Endothelial cell of umbilical vein (primary cell): ENCODE measurements at regions not wholly inside any gene's neighbourhood (a gene's known extent, or its start where the extent isn't known, plus 50 kb on each side); places are given as distances from the start of the nearest gene placed in this dataset.

Experiments used
- BruUV-seq: library from RNA; stranded (reverse); fragments of 400-500 nt; replicated peaks from 2 replicates; lab custom pipeline; 2021; lab: Mats Ljungman, UMichigan
- CTCF ChIA-PET: fragments of 300-600, 350-600 bp; sonication (Branson Sonifier 250); formaldehyde crosslinking; loops from one replicate; lab custom pipeline; 2021; ENCODE audit warnings: antibody characterized with exemption, inconsistent platforms; lab: Charles Lee
- POLR2A ChIA-PET: fragments of 300-600, 350-600 bp; sonication (Branson Sonifier 250); formaldehyde crosslinking; loops from one replicate; lab custom pipeline; 2021; ENCODE audit warnings: antibody characterized with exemption, inconsistent platforms; lab: Charles Lee
- DNase-seq: peaks from one replicate; pipeline ENCODE4 v3.0.0-alpha.2; 2011; ENCODE audit warnings: low read depth, low spot score
- FAIRE-seq: peaks from 2 replicates; lab custom pipeline; 2011; peaks lifted over from hg19 to GRCh38; lab: Jason Lieb, UNC
- H2AFZ ChIP-seq: 2 replicates; pipeline ENCODE4 v1.6.0; 2012; ENCODE audit warnings: low read depth, low read length, control low read depth, inconsistent platforms
- H3K27ac ChIP-seq: 2 replicates; pipeline ENCODE4 v1.5.1; 2011; ENCODE audit warnings: low read depth, mild to moderate bottlenecking, control low read depth, low read length, moderate library complexity; ENCODE audit not compliant: insufficient read depth
- H3K27me3 ChIP-seq, 2 experiments: 2 replicates each; pipeline versions ENCODE4 v1.6.0 to v1.6.1; 2011; ENCODE audit warnings: low read length in 2 of 2, mixed read lengths in 1 of 2; ENCODE audit not compliant: control insufficient read depth in 2 of 2, insufficient read depth in 2 of 2
- H3K36me3 ChIP-seq, 2 experiments: 2 replicates in 1 of 2; 3 replicates in 1 of 2; pipeline ENCODE4 v1.5.1; 2011; ENCODE audit warnings: low read length in 2 of 2, mild to moderate bottlenecking in 1 of 2, moderate library complexity in 1 of 2; ENCODE audit not compliant: control insufficient read depth in 2 of 2, insufficient read depth in 2 of 2; ENCODE audit errors: extremely low read depth in 1 of 2
- H3K4me1 ChIP-seq: 3 replicates; pipeline ENCODE4 v1.5.1; 2011; ENCODE audit warnings: mild to moderate bottlenecking, low read length; ENCODE audit not compliant: control insufficient read depth, insufficient read depth; ENCODE audit errors: extremely low read depth
- H3K4me2 ChIP-seq: 2 replicates; pipeline ENCODE4 v1.6.1; 2011; ENCODE audit warnings: low read length, control low read depth, mixed read lengths; ENCODE audit not compliant: insufficient read depth
- H3K4me3 ChIP-seq, 3 experiments: fragments of 200-600 bp in 1 of 3; sonication (generic), shearing (Covaris generic) in 1 of 3; replicated peaks in 1 of 3; 2 replicates each; pipeline ENCODE4 v1.5.1; 2011 to 2016; ENCODE audit warnings: control low read depth in 3 of 3, low read length in 3 of 3, mild to moderate bottlenecking in 2 of 3, inconsistent platforms in 1 of 3, low read depth in 1 of 3, moderate library complexity in 1 of 3; ENCODE audit not compliant: insufficient read depth in 1 of 3
- H3K79me2 ChIP-seq: 2 replicates; pipeline ENCODE4 v1.6.0; 2012; ENCODE audit warnings: low read length, inconsistent platforms; ENCODE audit not compliant: control insufficient read depth, insufficient read depth
- H3K9ac ChIP-seq: replicated peaks from 2 replicates; pipeline ENCODE3; 2011; ENCODE audit warnings: low read length, control low read depth; ENCODE audit not compliant: insufficient read depth; ENCODE audit errors: extremely low read depth
- H3K9me1 ChIP-seq: replicated peaks from 3 replicates; pipeline ENCODE4 v1.6.0; 2011; ENCODE audit warnings: mild to moderate bottlenecking, low read length; ENCODE audit not compliant: control insufficient read depth, insufficient read depth; ENCODE audit errors: extremely low read depth
- H3K9me3 ChIP-seq: replicated peaks from 2 replicates; pipeline ENCODE4 v1.5.1; 2012; ENCODE audit warnings: low read length, inconsistent platforms; ENCODE audit not compliant: control insufficient read depth, insufficient read depth
- H4K20me1 ChIP-seq: replicated peaks from 2 replicates; pipeline ENCODE3; 2011; ENCODE audit warnings: mild to moderate bottlenecking, low read length; ENCODE audit not compliant: control insufficient read depth, insufficient read depth; ENCODE audit errors: extremely low read depth
- EZH2 ChIP-seq: IDR thresholded peaks from 2 replicates; pipeline ENCODE4 v1.6.1; 2012; ENCODE audit warnings: borderline replicate concordance, low read depth, mild to moderate bottlenecking, moderate library complexity, low read length, inconsistent platforms; ENCODE audit not compliant: severe bottlenecking
- FOS ChIP-seq: IDR thresholded peaks from 2 replicates; pipeline ENCODE4 v1.6.1; 2011; ENCODE audit warnings: mild to moderate bottlenecking, low read length, moderate library complexity, borderline replicate concordance; ENCODE audit not compliant: insufficient read depth
- GATA2 ChIP-seq: IDR thresholded peaks from 2 replicates; pipeline ENCODE4 v1.7.0; 2011; ENCODE audit warnings: low read depth, mild to moderate bottlenecking, moderate library complexity, mixed read lengths, low read length; ENCODE audit not compliant: insufficient read length, insufficient read depth
- JUN ChIP-seq: IDR thresholded peaks from 2 replicates; pipeline ENCODE4 v1.6.1; 2011; ENCODE audit warnings: borderline replicate concordance, low read depth; ENCODE audit not compliant: insufficient read length, insufficient read depth
- MYC ChIP-seq: IDR thresholded peaks from one replicate; pipeline ENCODE4 v1.6.1; 2011; ENCODE audit warnings: mild to moderate bottlenecking, low read depth, low read length
- POLR2A ChIP-seq: IDR thresholded peaks from 2 replicates; pipeline ENCODE4 v1.6.1; 2012; ENCODE audit warnings: low read depth, mild to moderate bottlenecking, control low read depth, low read length
- POLR2AphosphoS5 ChIP-seq: IDR thresholded peaks from 2 replicates; pipeline ENCODE4 v1.6.1; 2012; ENCODE audit warnings: low read depth, mild to moderate bottlenecking, control low read depth, low read length, moderate library complexity; ENCODE audit not compliant: insufficient read depth
- dilution Hi-C: fragments of 300-500 bp; cut with MboI; formaldehyde crosslinking; loops from one replicate; pipeline ENCODE4 v1.15.0; 2019; ENCODE audit warnings: low sequenced_read_pairs; ENCODE audit not compliant: extremely low pct_ligation_motif_present
- intact Hi-C: fragments of 100-400 bp; cut with micrococcal nuclease; formaldehyde crosslinking; loops from one replicate; pipeline ENCODE4 v1.10.0; 2022
- TF ChIP-seq, protein P1 (sequence below), 2 donors: IDR thresholded peaks; 1 replicate in 1 of 2; 2 replicates in 1 of 2; pipeline ENCODE4 v1.5.1; 2011; ENCODE audit warnings: low read length in 2 of 2, mild to moderate bottlenecking in 2 of 2, moderate library complexity in 2 of 2, control low read depth in 1 of 2, inconsistent platforms in 1 of 2, low read depth in 1 of 2; ENCODE audit not compliant: insufficient read depth in 1 of 2; ENCODE audit errors: extremely low read depth in 1 of 2

- Histone ChIP-seq H3K36me3 (no peaks in the 10 kb centered on the region), H3K27ac (no peak overlapping the region), H2AFZ (no peak overlapping the region), H3K4me1 (no peaks in the 10 kb centered on the region), H3K4me2 (no peak overlapping the region), H4K20me1 (no peaks in the 10 kb centered on the region), H3K27me3 (no peaks in the 10 kb centered on the region), H3K4me3 (no peak overlapping the region), H3K79me2 (no peaks in the 10 kb centered on the region), H3K9me3 (peaks cover 7% of the 10 kb centered on the region), H3K9ac (no peak overlapping the region), H3K9me1 (no peaks in the 10 kb centered on the region)
- FAIRE-seq (no peak), DNase-seq (no peak)
- BruUV-seq = no TSS peak
- TF ChIP-seq EZH2 = no peak
- TF ChIP-seq GATA2 = no peak
- no peak for TF ChIP-seq POLR2AphosphoS5
- TF ChIP-seq, protein P1, sequence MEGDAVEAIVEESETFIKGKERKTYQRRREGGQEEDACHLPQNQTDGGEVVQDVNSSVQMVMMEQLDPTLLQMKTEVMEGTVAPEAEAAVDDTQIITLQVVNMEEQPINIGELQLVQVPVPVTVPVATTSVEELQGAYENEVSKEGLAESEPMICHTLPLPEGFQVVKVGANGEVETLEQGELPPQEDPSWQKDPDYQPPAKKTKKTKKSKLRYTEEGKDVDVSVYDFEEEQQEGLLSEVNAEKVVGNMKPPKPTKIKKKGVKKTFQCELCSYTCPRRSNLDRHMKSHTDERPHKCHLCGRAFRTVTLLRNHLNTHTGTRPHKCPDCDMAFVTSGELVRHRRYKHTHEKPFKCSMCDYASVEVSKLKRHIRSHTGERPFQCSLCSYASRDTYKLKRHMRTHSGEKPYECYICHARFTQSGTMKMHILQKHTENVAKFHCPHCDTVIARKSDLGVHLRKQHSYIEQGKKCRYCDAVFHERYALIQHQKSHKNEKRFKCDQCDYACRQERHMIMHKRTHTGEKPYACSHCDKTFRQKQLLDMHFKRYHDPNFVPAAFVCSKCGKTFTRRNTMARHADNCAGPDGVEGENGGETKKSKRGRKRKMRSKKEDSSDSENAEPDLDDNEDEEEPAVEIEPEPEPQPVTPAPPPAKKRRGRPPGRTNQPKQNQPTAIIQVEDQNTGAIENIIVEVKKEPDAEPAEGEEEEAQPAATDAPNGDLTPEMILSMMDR (IDR thresholded peaks at IDR 0.05; ENCODE audit: extremely low read depth in 1 of 2, insufficient read depth in 1 of 2, low read depth in 1 of 2, low read length in 2 of 2) = no peak
- no peak for TF ChIP-seq POLR2A
- ChIA-PET POLR2A (no interaction called here), CTCF (no interaction called here)
- dilution Hi-C loops (no loop called here), intact Hi-C loops (no loop called here)
Observed at GRCh38 chr20:61173961-61174725, 77.9 kb upstream of the CDH4 start.

DNA sequence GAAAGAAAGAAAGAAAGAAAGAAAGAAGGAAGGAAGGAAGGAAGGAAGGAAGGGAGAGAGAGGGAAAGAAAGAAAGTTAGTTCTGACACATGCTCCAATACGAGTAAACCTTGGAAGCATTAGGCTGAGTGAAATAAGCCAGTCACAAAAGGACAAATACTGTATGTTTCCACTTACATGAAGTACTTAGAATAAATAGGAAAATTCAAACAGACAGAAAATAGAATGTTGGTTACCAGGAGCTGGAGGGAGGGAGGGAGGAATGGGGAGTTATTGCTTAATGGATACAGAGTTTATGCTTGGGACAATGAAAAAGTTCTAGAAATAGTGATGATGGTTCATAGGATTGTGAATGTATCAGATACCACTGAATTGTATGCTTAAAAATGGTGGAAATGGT, 75.2 kb upstream of the CDH4 start:
- Histone ChIP-seq H3K36me3 (no peaks in the 10 kb centered on the region), H3K79me2 (no peaks in the 10 kb centered on the region), H3K27ac (no peak overlapping the region), H3K9ac (no peak overlapping the region), H3K4me1 (no peaks in the 10 kb centered on the region), H3K9me3 (peaks cover 7% of the 10 kb centered on the region), H3K27me3 (no peaks in the 10 kb centered on the region), H3K9me1 (no peaks in the 10 kb centered on the region), H4K20me1 (no peaks in the 10 kb centered on the region), H3K4me3 (no peak overlapping the region), H2AFZ (no peak overlapping the region), H3K4me2 (no peak overlapping the region)
- intact Hi-C loops (no loop called here), dilution Hi-C loops (no loop called here)
- TF ChIP-seq POLR2A (no peak), FOS (no peak), EZH2 (no peak), MYC (no peak), POLR2AphosphoS5 (no peak), JUN (no peak)
- DNase-seq = no peak
- no peak for FAIRE-seq
- BruUV-seq = no TSS peak
- ChIA-PET POLR2A (no interaction called here), CTCF (no interaction called here)
